PC-9 (cell line): ENCODE measurements at regions not wholly inside any gene's neighbourhood (a gene's known extent, or its start where the extent isn't known, plus 50 kb on each side); places are given as distances from the start of the nearest gene placed in this dataset.

Experiments used
- EZH2 ChIP-seq: fragments of 200-600 bp; sonication (generic); IDR thresholded peaks from 2 replicates; pipeline ENCODE4 v1.8.0; 2017; ENCODE audit warnings: antibody characterized with exemption, low read depth
- TF ChIP-seq, protein P1 (sequence below): fragments of 200-600 bp; sonication (generic); conservative IDR thresholded peaks from 2 replicates; pipeline ENCODE4 v1.6.1; 2017; ENCODE audit warnings: mixed run types, antibody characterized with exemption, mild to moderate bottlenecking, moderate library complexity

DNA sequence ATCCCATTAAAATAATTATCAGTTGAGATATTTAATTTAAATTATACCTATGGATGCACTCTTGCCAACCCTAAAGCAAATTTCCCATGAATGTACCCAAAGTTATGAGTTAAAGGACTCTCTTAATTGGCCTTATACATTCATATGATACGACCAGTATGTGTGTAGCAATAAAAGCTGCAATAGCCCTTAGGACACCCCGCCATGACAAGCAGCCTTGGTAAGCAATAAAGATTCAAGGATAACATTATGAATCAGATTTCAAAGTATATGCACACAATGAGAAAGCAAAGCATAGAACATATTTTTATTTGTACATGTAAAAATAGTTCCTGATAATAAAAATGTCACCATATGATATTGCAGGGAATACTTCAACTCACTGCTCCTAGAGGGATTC lies 1699.3 kb upstream of the CDH9 start:
- TF ChIP-seq, protein P1, sequence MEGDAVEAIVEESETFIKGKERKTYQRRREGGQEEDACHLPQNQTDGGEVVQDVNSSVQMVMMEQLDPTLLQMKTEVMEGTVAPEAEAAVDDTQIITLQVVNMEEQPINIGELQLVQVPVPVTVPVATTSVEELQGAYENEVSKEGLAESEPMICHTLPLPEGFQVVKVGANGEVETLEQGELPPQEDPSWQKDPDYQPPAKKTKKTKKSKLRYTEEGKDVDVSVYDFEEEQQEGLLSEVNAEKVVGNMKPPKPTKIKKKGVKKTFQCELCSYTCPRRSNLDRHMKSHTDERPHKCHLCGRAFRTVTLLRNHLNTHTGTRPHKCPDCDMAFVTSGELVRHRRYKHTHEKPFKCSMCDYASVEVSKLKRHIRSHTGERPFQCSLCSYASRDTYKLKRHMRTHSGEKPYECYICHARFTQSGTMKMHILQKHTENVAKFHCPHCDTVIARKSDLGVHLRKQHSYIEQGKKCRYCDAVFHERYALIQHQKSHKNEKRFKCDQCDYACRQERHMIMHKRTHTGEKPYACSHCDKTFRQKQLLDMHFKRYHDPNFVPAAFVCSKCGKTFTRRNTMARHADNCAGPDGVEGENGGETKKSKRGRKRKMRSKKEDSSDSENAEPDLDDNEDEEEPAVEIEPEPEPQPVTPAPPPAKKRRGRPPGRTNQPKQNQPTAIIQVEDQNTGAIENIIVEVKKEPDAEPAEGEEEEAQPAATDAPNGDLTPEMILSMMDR, result no peak
- TF ChIP-seq EZH2, result no peak
